HL-60 (cell line): ENCODE measurements at regions not wholly inside any gene's neighbourhood (a gene's known extent, or its start where the extent isn't known, plus 50 kb on each side); places are given as distances from the start of the nearest gene placed in this dataset.

Experiments used
- DNase-seq, 2 experiments: peaks; one replicate each; pipeline ENCODE4 v3.0.0-alpha.2; 2010 to 2020; ENCODE audit warnings: low read depth in 1 of 2, low spot score in 1 of 2
- H3K27ac ChIP-seq: fragments of 250-450 bp; sonication (Bioruptor Pico); replicated peaks from 2 replicates; pipeline ENCODE4 v1.5.1; 2020; ENCODE audit warnings: mild to moderate bottlenecking, moderate library complexity
- H3K27me3 ChIP-seq: fragments of 250-450 bp; sonication (Bioruptor Pico); 2 replicates; pipeline ENCODE4 v1.5.1; 2021; ENCODE audit warnings: mild to moderate bottlenecking, moderate library complexity; ENCODE audit not compliant: insufficient read depth, poor library complexity, severe bottlenecking
- H3K4me3 ChIP-seq: replicated peaks from 2 replicates; pipeline ENCODE4 v1.5.1; 2011; ENCODE audit warnings: mild to moderate bottlenecking, control low read depth, low read length; ENCODE audit not compliant: insufficient read depth
- CTCF ChIP-seq: IDR thresholded peaks from one replicate; pipeline ENCODE4 v1.5.1; 2011; ENCODE audit warnings: low read length, control low read depth, inconsistent platforms; ENCODE audit not compliant: insufficient read depth
- GABPA ChIP-seq: IDR thresholded peaks from 2 replicates; pipeline ENCODE4 v1.6.1; 2012; ENCODE audit warnings: low read depth
- POLR2AphosphoS5 ChIP-seq: IDR thresholded peaks from 2 replicates; pipeline ENCODE4 v1.6.1; 2012; ENCODE audit warnings: low read depth
- SPI1 ChIP-seq: IDR thresholded peaks from 2 replicates; pipeline ENCODE4 v1.6.1; 2012; ENCODE audit warnings: low read depth, mild to moderate bottlenecking, borderline replicate concordance
- TF ChIP-seq, protein P1 (sequence below): IDR thresholded peaks from 2 replicates; pipeline ENCODE4 v1.6.1; 2012; ENCODE audit warnings: low read depth; ENCODE audit not compliant: insufficient replicate concordance

DNA sequence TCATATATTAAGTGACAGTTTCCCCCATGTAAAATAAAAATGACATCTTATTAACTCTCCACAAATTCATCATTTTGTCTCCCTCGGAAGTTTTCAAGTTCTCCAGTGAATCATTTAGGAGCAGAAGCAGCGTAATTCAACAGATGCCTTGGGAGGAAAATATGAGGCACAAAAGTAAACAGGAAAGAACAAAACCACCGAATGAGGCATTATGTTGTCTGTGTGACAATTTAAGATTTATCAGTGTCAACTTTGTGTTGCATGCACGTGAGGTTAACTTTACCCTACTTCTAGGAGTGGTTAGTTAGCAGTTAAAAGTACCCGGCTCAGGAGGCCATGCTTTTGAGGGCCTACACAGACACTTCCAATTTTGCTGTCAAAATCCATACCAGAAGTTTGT is 258.6 kb downstream of the IPO8 start:
- H3K4me3 ChIP-seq = no peak overlapping the region
- H3K27me3 ChIP-seq = no peaks in the 10 kb centered on the region
- no peak for DNase-seq
- TF ChIP-seq CTCF (no peak), POLR2AphosphoS5 (no peak), GABPA (no peak), SPI1 (no peak)
- TF ChIP-seq, protein P1, sequence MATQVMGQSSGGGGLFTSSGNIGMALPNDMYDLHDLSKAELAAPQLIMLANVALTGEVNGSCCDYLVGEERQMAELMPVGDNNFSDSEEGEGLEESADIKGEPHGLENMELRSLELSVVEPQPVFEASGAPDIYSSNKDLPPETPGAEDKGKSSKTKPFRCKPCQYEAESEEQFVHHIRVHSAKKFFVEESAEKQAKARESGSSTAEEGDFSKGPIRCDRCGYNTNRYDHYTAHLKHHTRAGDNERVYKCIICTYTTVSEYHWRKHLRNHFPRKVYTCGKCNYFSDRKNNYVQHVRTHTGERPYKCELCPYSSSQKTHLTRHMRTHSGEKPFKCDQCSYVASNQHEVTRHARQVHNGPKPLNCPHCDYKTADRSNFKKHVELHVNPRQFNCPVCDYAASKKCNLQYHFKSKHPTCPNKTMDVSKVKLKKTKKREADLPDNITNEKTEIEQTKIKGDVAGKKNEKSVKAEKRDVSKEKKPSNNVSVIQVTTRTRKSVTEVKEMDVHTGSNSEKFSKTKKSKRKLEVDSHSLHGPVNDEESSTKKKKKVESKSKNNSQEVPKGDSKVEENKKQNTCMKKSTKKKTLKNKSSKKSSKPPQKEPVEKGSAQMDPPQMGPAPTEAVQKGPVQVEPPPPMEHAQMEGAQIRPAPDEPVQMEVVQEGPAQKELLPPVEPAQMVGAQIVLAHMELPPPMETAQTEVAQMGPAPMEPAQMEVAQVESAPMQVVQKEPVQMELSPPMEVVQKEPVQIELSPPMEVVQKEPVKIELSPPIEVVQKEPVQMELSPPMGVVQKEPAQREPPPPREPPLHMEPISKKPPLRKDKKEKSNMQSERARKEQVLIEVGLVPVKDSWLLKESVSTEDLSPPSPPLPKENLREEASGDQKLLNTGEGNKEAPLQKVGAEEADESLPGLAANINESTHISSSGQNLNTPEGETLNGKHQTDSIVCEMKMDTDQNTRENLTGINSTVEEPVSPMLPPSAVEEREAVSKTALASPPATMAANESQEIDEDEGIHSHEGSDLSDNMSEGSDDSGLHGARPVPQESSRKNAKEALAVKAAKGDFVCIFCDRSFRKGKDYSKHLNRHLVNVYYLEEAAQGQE = no peak
- no peak overlapping the region for H3K27ac ChIP-seq

DNA sequence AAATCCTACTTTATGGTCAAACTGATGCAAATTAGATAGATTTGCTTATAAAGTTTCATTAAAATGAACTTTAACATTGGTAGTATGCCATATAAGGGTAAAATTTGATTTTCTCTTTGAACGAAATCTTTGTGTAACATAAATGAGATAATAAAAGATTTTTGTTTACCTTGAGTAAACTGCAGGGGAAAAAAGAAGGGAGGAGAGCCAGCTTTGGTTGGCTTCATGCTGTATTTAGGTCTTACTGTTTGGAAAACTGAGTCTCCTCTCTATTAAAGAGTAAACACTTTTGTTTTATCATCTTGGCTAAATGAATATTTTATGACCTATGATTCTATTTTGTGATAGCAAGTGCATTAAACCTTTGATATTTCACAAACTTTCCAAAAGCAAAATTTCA is 267.6 kb downstream of the IPO8 start:
- H3K27ac ChIP-seq = no peak overlapping the region
- no peak overlapping the region for H3K4me3 ChIP-seq
- TF ChIP-seq CTCF (no peak), SPI1 (no peak), POLR2AphosphoS5 (no peak), GABPA (no peak)
- TF ChIP-seq, protein P1 = no peak
- no peaks in the 10 kb centered on the region for H3K27me3 ChIP-seq
- no peak for DNase-seq

GRCh38 chr12:30427555-30427954 is 268.1 kb downstream of the IPO8 start:
- no peak for DNase-seq
- no peak overlapping the region for H3K4me3 ChIP-seq
- no peaks in the 10 kb centered on the region for H3K27me3 ChIP-seq
- H3K27ac ChIP-seq = no peak overlapping the region
- TF ChIP-seq, protein P1 = no peak
- TF ChIP-seq CTCF (no peak), SPI1 (no peak), GABPA (no peak), POLR2AphosphoS5 (no peak)
